RWPE1 (cell line): ENCODE measurements at regions not wholly inside any gene's neighbourhood (a gene's known extent, or its start where the extent isn't known, plus 50 kb on each side); places are given as distances from the start of the nearest gene placed in this dataset.

Experiments
- CTCF ChIA-PET: fragments of 350-600 bp; sonication (Branson Sonifier 250); formaldehyde crosslinking; extraction: SDS; loops from one replicate; lab custom pipeline; 2021; lab: Yijun Ruan, JAX
- POLR2A ChIA-PET: fragments of 400-600 bp; formaldehyde crosslinking; extraction: SDS; loops from one replicate; lab custom pipeline; 2020; ENCODE audit warnings: antibody characterized with exemption; ENCODE audit not compliant: low non-redundant PET; lab: Yijun Ruan, JAX
- DNase-seq: peaks from one replicate; pipeline ENCODE4 v3.0.0; 2012; ENCODE audit warnings: low spot score
- H3K27ac ChIP-seq: fragments of 450-650 bp; 2 replicates; pipeline ENCODE4 v1.5.1; 2017
- TF ChIP-seq, protein P1 (sequence below): fragments of 450-650 bp; conservative IDR thresholded peaks from 2 replicates; pipeline ENCODE4 v1.5.1; 2017; ENCODE audit warnings: low read depth, mild to moderate bottlenecking

GRCh38 chr4:123856689-123857545 is 460.3 kb downstream of the SPRY1 start:
- CTCF ChIA-PET, result interaction anchor here (0.6 kb wide), 1 partner anchor 333 kb away, joined by 7 read pairs; no protein-coding TSS in a partner anchor
- no peak for DNase-seq
- TF ChIP-seq, protein P1, sequence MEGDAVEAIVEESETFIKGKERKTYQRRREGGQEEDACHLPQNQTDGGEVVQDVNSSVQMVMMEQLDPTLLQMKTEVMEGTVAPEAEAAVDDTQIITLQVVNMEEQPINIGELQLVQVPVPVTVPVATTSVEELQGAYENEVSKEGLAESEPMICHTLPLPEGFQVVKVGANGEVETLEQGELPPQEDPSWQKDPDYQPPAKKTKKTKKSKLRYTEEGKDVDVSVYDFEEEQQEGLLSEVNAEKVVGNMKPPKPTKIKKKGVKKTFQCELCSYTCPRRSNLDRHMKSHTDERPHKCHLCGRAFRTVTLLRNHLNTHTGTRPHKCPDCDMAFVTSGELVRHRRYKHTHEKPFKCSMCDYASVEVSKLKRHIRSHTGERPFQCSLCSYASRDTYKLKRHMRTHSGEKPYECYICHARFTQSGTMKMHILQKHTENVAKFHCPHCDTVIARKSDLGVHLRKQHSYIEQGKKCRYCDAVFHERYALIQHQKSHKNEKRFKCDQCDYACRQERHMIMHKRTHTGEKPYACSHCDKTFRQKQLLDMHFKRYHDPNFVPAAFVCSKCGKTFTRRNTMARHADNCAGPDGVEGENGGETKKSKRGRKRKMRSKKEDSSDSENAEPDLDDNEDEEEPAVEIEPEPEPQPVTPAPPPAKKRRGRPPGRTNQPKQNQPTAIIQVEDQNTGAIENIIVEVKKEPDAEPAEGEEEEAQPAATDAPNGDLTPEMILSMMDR, result no peak
- no peak overlapping the region for H3K27ac ChIP-seq
- POLR2A ChIA-PET, result no interaction called here

GRCh38 chr4:123858465-123858864 is 461.9 kb downstream of the SPRY1 start:
- CTCF ChIA-PET, result interaction anchor here (0.5 kb wide), 1 partner anchor 23 kb away, joined by 3 read pairs; no protein-coding TSS in a partner anchor
- no peak overlapping the region for H3K27ac ChIP-seq
- TF ChIP-seq, protein P1, result no peak
- POLR2A ChIA-PET, result no interaction called here
- DNase-seq, result no peak

GRCh38 chr4:123862812-123863211 is 466.2 kb downstream of the SPRY1 start:
- H3K27ac ChIP-seq, result no peak overlapping the region
- TF ChIP-seq, protein P1, result no peak
- POLR2A ChIA-PET, result no interaction called here
- CTCF ChIA-PET, result no interaction called here
- peak; percentile 2 for DNase-seq

DNA sequence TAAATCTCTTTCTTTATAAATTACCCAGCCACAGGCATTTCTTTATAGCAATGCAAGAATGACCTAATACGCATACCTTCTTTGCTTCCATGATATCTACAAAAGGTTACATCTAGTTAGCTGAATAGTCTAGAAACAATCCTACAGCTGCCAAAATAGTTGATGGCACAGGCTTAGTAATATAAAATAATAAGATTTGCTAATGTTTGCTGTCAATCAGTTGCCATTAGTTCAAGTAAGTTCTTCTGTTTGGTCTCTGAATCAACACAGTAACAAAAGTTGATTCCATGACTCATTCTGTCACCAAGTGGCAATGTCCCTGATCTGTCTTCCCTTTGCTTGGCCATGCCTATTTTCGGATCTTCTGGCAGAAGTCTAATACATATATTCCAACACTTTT is 470.2 kb downstream of the SPRY1 start:
- TF ChIP-seq, protein P1, result no peak
- DNase-seq, result no peak
- ChIA-PET POLR2A (no interaction called here), CTCF (no interaction called here)
- H3K27ac ChIP-seq, result no peak overlapping the region

- no peak overlapping the region for H3K27ac ChIP-seq
- TF ChIP-seq, protein P1, result no peak
- no peak for DNase-seq
- CTCF ChIA-PET, result no interaction called here
- POLR2A ChIA-PET, result no interaction called here
Observed at GRCh38 chr4:123867910-123868587, 471.5 kb downstream of the SPRY1 start.

DNA sequence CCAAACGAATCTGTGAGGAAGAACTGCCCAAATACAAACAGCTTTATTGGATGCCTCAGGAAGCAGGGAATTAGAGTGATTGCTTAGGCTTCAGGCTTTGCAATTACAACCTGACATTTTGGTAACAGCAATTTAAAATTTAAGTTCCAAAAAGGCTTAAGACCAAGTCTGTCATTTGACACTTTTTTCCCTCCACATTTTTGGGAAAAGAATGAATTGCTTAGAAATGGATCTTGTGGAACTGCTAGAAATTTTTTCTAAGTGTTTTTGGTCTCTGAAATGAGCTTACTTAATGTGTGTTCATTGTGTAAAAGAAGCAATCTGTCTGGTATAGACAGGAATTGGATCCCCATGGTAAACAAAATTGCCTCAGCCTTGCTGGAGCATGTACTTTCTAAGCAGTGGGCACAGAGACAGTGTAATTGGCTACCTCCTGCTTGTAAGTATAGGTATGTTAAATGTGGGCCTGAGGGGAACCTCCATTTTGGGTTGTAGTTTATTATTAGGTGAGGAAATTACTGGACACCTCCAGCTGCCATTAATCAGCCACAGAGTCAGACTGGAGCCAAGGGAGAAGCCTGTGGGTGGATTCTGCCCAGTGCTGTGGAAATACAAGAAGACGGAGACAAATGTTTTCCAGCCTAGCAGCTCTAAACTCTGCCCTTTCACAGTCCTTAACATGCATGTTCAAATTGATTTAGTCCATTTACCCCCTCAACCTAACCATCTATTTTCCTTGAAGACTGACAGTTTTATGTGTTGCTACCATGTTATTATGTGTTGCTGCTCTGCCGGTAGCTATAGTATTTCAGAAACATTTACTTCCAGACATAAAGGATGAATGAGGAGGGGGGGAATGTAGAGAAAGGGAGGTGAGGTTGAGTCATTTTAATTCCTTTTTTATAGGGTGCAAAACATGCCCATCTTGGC is 473.0 kb downstream of the SPRY1 start:
- TF ChIP-seq, protein P1, result no peak
- CTCF ChIA-PET, result no interaction called here
- POLR2A ChIA-PET, result no interaction called here

More for the DNA sequence above, 473.0 kb downstream of the SPRY1 start:
- no peak for DNase-seq
- no peak overlapping the region for H3K27ac ChIP-seq
